BLaER1 (cell line): ENCODE measurements at regions not wholly inside any gene's neighbourhood (a gene's known extent, or its start where the extent isn't known, plus 50 kb on each side); places are given as distances from the start of the nearest gene placed in this dataset.

Source experiments
- H3K27ac ChIP-seq: shearing (Covaris generic); formaldehyde crosslinking; 2 replicates; pipeline ENCODE4 v1.8.1; 2022
- H3K27me3 ChIP-seq: shearing (Covaris generic); formaldehyde crosslinking; 2 replicates; pipeline ENCODE4 v1.8.1; 2022
- H3K36me3 ChIP-seq: shearing (Covaris generic); formaldehyde crosslinking; 2 replicates; pipeline ENCODE4 v1.8.1; 2022
- H3K4me1 ChIP-seq: shearing (Covaris generic); formaldehyde crosslinking; 2 replicates; pipeline ENCODE4 v1.8.1; 2022
- H3K4me2 ChIP-seq: shearing (Covaris generic); formaldehyde crosslinking; 2 replicates; pipeline ENCODE4 v1.8.1; 2022
- H3K4me3 ChIP-seq: shearing (Covaris generic); formaldehyde crosslinking; 2 replicates; pipeline ENCODE4 v1.8.1; 2022
- H3K9ac ChIP-seq: shearing (Covaris generic); formaldehyde crosslinking; 2 replicates; pipeline ENCODE4 v1.8.1; 2022
- H3K9me3 ChIP-seq: shearing (Covaris generic); formaldehyde crosslinking; 2 replicates; pipeline ENCODE4 v1.8.1; 2022
- H4K20me1 ChIP-seq: shearing (Covaris generic); formaldehyde crosslinking; 2 replicates; pipeline ENCODE4 v1.8.1; 2022
- Cebpa-rat ChIP-seq: shearing (Covaris generic); IDR thresholded peaks from 2 replicates; pipeline ENCODE4 v1.8.1; 2022

DNA sequence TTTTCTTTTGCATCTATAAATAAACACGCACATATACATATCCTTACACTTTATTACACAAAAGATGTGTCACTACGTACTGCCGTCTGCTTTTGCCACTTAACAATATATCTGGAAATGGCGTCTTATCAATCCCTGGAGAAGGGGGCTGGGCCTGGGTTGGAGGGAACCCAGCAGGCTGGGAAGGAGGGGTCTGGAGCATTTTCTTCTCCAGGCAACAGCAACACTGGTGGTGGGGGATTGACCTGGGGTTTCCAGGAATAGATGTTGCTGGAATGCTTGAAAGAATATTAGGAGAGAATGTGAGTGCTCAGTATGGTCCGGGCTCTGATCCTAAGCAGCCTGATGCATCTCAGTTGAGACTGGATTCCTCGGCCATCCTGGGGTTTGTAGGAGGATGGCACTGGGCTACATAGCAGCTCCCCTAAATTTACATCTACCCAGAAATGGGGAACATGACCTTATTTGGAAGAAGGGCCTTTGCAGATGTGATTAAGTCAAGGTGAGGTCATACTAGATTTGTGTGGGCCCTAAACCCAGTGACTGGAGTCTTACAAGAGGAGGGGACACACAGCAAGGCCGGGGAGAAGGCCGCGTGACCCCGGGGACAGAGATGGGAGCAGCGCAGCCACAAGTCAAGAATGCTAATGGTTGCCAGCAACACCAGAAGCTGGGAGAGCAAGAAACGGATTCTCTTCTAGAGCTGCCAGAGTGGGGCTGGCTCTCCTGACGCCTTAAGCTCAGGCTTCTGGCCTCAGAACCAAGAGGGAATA is 98.6 kb downstream of the SIK1 start:
- Histone ChIP-seq H3K27ac (no peak overlapping the region), H3K9ac (no peak overlapping the region), H3K4me1 (peaks cover 14% of the 10 kb centered on the region), H3K4me3 (no peak overlapping the region), H3K36me3 (no peaks in the 10 kb centered on the region), H3K9me3 (no peaks in the 10 kb centered on the region), H3K27me3 (no peaks in the 10 kb centered on the region), H4K20me1 (no peaks in the 10 kb centered on the region), H3K4me2 (no peak overlapping the region)
- TF ChIP-seq Cebpa-rat: no peak

DNA sequence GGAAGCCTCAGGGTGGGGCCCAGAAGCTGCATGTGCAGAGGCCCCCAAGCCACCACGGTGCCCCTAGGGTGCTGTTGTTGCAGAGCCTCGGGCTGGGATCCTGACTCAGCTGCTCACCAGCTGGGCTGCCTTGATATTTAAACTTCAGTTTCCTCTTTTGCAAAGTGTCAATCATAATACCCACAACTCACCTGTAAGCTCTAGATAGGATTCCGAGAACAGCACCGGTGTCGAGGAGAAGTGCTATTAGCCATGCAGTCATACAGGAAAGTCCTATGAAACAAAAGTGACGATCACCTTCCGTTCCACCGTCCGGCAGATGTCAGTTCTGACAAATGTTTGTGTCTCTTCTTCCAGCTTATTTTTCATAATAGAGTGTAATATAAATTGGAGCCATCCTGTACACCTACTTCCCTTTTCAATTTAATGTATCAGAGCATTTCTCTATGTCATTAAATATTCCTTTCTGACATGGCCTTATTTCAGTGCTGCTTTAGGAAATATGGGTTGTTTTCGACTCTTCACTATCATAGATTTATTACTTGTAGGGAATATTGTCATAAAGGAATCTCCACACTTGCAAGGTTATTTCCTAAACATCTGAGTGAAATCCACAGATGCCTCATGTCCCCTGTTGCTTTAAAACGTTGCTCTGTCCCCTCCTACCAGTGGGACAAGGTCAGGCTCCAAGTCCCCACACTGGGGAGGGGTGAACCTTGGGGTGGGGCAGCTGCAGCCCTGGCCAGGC is 100.8 kb downstream of the SIK1 start:
- H3K4me3 ChIP-seq: no peak overlapping the region
- H3K36me3 ChIP-seq: no peaks in the 10 kb centered on the region
- H3K27ac ChIP-seq: 0 out of 2 replicates have a peak overlapping the region, but pooled peaks have one; percentile 30
- H3K4me2 ChIP-seq: peak overlapping the region; percentile 43
- peaks cover 16% of the 10 kb centered on the region for H3K4me1 ChIP-seq
- H3K27me3 ChIP-seq: no peaks in the 10 kb centered on the region
- H3K9ac ChIP-seq: no peak overlapping the region
- no peaks in the 10 kb centered on the region for H3K9me3 ChIP-seq
- TF ChIP-seq Cebpa-rat: no peak
- H4K20me1 ChIP-seq: no peaks in the 10 kb centered on the region

DNA sequence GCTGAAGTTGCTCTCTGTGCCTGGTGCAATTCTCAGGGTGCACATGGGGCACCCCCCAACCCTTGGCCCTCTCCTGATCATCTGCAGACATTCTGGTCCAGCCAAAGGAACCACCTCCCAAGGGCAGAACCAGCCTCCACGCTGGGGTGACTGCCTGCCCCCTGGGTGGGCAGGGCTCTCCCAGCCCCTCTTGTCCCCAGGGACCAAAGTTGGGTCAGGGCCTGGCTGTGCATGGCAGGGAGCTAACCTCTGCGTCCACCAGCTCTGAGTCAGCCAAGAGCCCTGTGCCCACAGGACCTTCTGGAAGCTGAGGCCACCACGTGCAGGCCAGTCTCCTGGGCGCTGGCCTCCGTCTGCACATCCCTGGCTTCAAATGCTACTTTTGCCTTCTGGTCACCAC is 101.9 kb downstream of the SIK1 start:
- no peaks in the 10 kb centered on the region for H4K20me1 ChIP-seq
- no peak overlapping the region for H3K27ac ChIP-seq
- no peaks in the 10 kb centered on the region for H3K36me3 ChIP-seq
- no peak overlapping the region for H3K9ac ChIP-seq
- no peaks in the 10 kb centered on the region for H3K9me3 ChIP-seq
- TF ChIP-seq Cebpa-rat: no peak
- no peak overlapping the region for H3K4me3 ChIP-seq
- peaks cover 27% of the 10 kb centered on the region for H3K4me1 ChIP-seq
- peak overlapping the region; percentile 43; the same call in 1 of the 2 replicates for H3K4me2 ChIP-seq
- no peaks in the 10 kb centered on the region for H3K27me3 ChIP-seq

DNA sequence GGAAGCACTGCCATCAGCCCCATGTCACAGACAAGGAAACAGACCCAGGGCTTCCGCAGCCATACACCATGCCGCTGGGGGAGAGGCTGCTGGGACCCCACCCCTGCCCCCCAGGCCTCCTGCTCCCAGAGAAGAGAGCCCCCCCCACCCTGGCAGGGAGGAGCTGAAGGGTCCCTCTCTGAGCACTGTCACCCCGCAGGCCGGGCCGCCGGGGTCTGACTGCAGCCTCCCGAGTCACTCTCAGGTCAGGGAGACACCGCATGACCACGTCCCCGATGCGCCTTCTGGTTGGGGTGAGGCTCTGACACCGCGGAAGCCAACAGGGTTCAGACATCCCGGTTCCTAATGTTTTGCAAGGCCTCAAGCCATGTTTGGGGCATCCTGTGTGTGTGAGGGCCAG is 102.3 kb downstream of the SIK1 start:
- Histone ChIP-seq H3K9me3 (no peaks in the 10 kb centered on the region), H3K27me3 (no peaks in the 10 kb centered on the region), H3K4me1 (peaks cover 31% of the 10 kb centered on the region), H3K9ac (no peak overlapping the region), H3K36me3 (no peaks in the 10 kb centered on the region), H4K20me1 (no peaks in the 10 kb centered on the region), H3K4me3 (no peak overlapping the region), H3K27ac (no peak overlapping the region), H3K4me2 (no peak overlapping the region)
- TF ChIP-seq Cebpa-rat: no peak

DNA sequence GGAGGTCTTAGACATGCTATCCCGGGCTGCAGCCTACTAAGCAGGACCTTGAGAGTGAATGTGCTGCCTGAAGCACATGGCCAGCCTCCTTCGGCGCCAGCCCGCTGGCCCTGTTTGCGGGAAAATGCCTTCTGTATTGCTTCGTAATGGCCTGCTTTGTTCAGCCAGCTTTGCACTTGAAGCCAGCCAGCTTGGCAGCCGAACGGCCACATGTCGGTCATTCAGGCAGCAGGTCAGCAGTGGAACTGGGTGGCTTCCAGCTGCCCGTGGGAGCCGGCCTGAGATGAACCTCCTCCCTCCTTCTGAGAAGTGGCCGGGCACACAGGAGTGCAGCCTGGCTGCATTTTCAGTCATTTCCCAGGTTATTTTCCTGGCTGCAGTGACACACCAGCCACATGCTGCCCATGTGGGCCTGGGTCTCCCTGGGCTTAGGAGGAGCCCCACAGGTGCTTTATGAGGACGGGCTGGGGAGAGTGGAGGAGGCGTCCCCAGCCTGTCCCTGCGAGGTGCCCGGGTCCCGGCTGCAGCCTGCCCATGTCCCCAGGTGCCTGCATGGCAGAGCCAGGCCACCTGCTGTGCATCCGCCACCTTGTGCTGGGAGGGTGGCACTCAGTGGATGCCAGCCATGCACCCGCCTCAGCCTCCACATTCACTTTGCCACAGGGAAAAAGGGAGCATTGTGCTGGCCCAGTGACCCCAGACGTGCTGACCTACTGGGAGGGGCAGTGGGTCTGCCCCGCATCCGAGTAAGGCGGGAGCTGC is 103.5 kb downstream of the SIK1 start:
- Histone ChIP-seq H3K27ac (no peak overlapping the region), H3K9me3 (no peaks in the 10 kb centered on the region), H3K36me3 (no peaks in the 10 kb centered on the region), H3K4me1 (peaks cover 43% of the 10 kb centered on the region), H3K27me3 (no peaks in the 10 kb centered on the region), H4K20me1 (0 out of 2 replicates have a peak, but pooled peaks cover 9% of the 10 kb centered on the region), H3K4me3 (no peak overlapping the region), H3K4me2 (no peak overlapping the region), H3K9ac (no peak overlapping the region)
- no peak for TF ChIP-seq Cebpa-rat

DNA sequence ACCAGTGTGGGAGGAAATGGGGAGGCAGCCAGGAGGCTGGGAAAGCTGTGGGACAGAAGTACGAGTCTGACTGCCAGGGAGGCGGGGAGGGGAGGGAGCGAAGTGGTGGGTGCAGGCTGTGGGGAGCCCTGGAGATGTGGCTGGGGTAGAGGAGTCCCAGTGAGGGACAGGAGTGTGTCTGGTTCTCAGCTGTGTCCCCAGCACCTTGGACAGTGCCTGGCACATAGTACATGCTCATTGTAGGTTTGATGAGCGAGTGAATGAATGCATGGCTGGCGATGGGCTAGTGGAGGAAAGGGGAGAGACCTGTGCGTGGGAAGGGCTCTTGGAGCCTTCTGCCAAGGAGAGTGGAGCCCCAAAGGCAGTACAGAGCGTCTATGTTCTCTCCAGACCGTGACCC is 104.1 kb downstream of the SIK1 start:
- Histone ChIP-seq H3K4me1 (peaks cover 49% of the 10 kb centered on the region), H3K36me3 (no peaks in the 10 kb centered on the region), H3K9ac (no peak overlapping the region), H3K27ac (no peak overlapping the region), H3K4me3 (no peak overlapping the region), H3K4me2 (no peak overlapping the region), H3K27me3 (no peaks in the 10 kb centered on the region), H4K20me1 (0 out of 2 replicates have a peak, but pooled peaks cover 9% of the 10 kb centered on the region), H3K9me3 (0 out of 2 replicates have a peak, but pooled peaks cover 2% of the 10 kb centered on the region)
- no peak for TF ChIP-seq Cebpa-rat

DNA sequence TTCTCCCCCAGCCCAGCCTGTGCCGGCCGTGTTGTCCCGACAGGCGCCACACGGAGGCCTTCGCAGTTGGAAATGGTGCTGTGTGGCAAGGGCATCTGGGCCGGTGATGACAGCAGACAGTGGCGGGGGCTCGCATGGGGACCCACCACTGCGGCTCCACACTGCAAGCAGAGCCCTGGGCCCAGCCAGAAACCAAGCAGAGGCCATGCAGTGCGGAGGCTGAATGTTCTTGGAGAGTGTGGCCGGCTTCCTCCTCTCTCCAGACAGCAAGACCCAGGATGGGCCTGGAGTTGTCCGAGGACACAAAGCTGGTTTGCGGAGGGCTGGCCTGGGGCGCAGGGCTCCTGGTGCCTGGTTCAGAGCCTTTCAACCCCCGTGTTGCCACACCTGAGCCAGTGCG is 104.6 kb downstream of the SIK1 start:
- no peak overlapping the region for H3K27ac ChIP-seq
- H3K27me3 ChIP-seq: no peaks in the 10 kb centered on the region
- peaks cover 54% of the 10 kb centered on the region for H3K4me1 ChIP-seq
- no peak overlapping the region for H3K4me3 ChIP-seq
- no peaks in the 10 kb centered on the region for H3K36me3 ChIP-seq
- H4K20me1 ChIP-seq: 0 out of 2 replicates have a peak, but pooled peaks cover 9% of the 10 kb centered on the region
- no peak overlapping the region for H3K4me2 ChIP-seq
- H3K9me3 ChIP-seq: peaks cover 7% of the 10 kb centered on the region; the same call in 1 of the 2 replicates
- H3K9ac ChIP-seq: no peak overlapping the region
- no peak for TF ChIP-seq Cebpa-rat

DNA sequence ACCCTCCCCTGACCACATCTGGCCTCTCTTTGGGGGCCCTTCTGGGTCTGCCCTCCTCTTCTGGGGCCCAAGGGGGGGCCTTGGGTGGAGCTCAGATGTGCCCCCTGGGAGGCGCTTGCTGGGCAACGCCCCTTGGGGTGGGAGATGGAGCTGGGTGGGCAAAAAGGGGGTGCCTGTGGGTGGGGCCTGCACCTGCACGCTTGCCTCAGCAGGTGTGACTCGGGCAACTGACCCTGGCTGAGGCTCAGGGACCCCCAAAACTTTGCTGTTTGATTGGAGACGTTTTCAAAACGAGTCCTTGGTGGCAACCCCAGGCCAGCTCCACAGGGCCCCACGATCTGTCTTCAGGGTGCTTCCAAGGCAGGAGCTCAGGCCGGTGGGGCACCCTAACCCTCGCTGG is 105.3 kb downstream of the SIK1 start:
- Histone ChIP-seq H3K4me2 (peak overlapping the region; percentile 84), H4K20me1 (0 out of 2 replicates have a peak, but pooled peaks cover 9% of the 10 kb centered on the region), H3K9ac (no peak overlapping the region), H3K27me3 (no peaks in the 10 kb centered on the region), H3K4me3 (no peak overlapping the region), H3K36me3 (no peaks in the 10 kb centered on the region), H3K9me3 (peaks cover 14% of the 10 kb centered on the region; the same call in 1 of the 2 replicates), H3K27ac (no peak overlapping the region), H3K4me1 (peaks cover 56% of the 10 kb centered on the region)
- TF ChIP-seq Cebpa-rat: no peak

DNA sequence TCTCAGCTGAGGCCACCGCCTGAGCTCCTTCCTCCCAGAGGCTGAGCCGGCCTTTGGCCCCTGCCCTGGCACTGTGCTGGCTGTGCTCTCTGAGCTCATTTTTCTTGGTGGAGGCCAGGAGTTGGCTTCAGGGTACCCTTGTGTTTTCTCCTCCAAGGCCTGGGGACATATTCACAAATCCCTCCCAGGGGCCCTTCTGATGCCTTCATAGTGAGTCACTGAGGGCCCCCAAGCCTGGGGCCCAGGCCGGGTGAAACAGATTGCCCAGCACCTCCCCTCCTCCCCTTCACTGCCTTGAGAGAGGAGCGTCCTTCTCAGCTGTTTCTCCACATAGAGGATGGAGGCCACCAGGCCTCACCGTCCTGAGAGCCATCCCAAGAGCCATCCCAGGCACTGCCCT is 105.8 kb downstream of the SIK1 start:
- 0 out of 2 replicates have a peak, but pooled peaks cover 9% of the 10 kb centered on the region for H4K20me1 ChIP-seq
- peaks cover 58% of the 10 kb centered on the region for H3K4me1 ChIP-seq
- H3K4me3 ChIP-seq: no peak overlapping the region
- no peak overlapping the region for H3K9ac ChIP-seq
- TF ChIP-seq Cebpa-rat: no peak
- H3K4me2 ChIP-seq: peak overlapping the region; percentile 84
- H3K9me3 ChIP-seq: peaks cover 16% of the 10 kb centered on the region; the same call in 1 of the 2 replicates
- no peaks in the 10 kb centered on the region for H3K27me3 ChIP-seq
- no peaks in the 10 kb centered on the region for H3K36me3 ChIP-seq
- 0 out of 2 replicates have a peak overlapping the region, but pooled peaks have one; percentile 37 for H3K27ac ChIP-seq
